HG02759 (cell line): ENCODE measurements at regions not wholly inside any gene's neighbourhood (a gene's known extent, or its start where the extent isn't known, plus 50 kb on each side); places are given as distances from the start of the nearest gene placed in this dataset.

Source experiments
- ATAC-seq: cut with Tn5 transposase; IDR thresholded peaks from one replicate; pipeline ENCODE4 v1.9.1; 2021; ENCODE audit warnings: mild to moderate bottlenecking, moderate library complexity; ENCODE audit not compliant: unreplicated experiment

- no peak for ATAC-seq
Observed at GRCh38 chr17:45677770-45678169, 106.3 kb upstream of the CRHR1 start.

GRCh38 chr17:45679426-45679825 lies 104.7 kb upstream of the CRHR1 start:
- no peak for ATAC-seq

GRCh38 chr17:45680360-45680759 lies 103.8 kb upstream of the CRHR1 start:
- no peak for ATAC-seq

GRCh38 chr17:45681706-45682105 lies 102.4 kb upstream of the CRHR1 start:
- no peak for ATAC-seq

GRCh38 chr17:45686250-45686649 lies 97.9 kb upstream of the CRHR1 start:
- ATAC-seq, result no peak

GRCh38 chr17:45687594-45687993 lies 96.5 kb upstream of the CRHR1 start:
- no peak for ATAC-seq

GRCh38 chr17:45688353-45688752 lies 95.8 kb upstream of the CRHR1 start:
- no peak for ATAC-seq

- ATAC-seq, result no peak
Observed at GRCh38 chr17:45688820-45689219, 95.3 kb upstream of the CRHR1 start.

- no peak for ATAC-seq
Observed at GRCh38 chr17:45689451-45689850, 94.7 kb upstream of the CRHR1 start.

- no peak for ATAC-seq
Observed at GRCh38 chr17:45690625-45691275, 93.4 kb upstream of the CRHR1 start.

- ATAC-seq, result no peak
Observed at GRCh38 chr17:45692661-45693060, 91.5 kb upstream of the CRHR1 start.

GRCh38 chr17:45693792-45694191 lies 90.3 kb upstream of the CRHR1 start:
- no peak for ATAC-seq

- no peak for ATAC-seq
Observed at GRCh38 chr17:45696442-45696841, 87.7 kb upstream of the CRHR1 start.

- ATAC-seq, result no peak
Observed at GRCh38 chr17:45697076-45697475, 87.0 kb upstream of the CRHR1 start.

- no peak for ATAC-seq
Observed at GRCh38 chr17:45700171-45701090, 83.7 kb upstream of the CRHR1 start.

- ATAC-seq, result no peak
Observed at GRCh38 chr17:45702666-45703266, 81.4 kb upstream of the CRHR1 start.

GRCh38 chr17:45703348-45703747 lies 80.8 kb upstream of the CRHR1 start:
- no peak for ATAC-seq

GRCh38 chr17:45703806-45704205 lies 80.3 kb upstream of the CRHR1 start:
- no peak for ATAC-seq

GRCh38 chr17:45704251-45704650 lies 79.9 kb upstream of the CRHR1 start:
- ATAC-seq, result no peak

- ATAC-seq, result no peak
Observed at GRCh38 chr17:45705123-45706009, 78.8 kb upstream of the CRHR1 start.

- no peak for ATAC-seq
Observed at GRCh38 chr17:45706033-45706432, 78.1 kb upstream of the CRHR1 start.
